ENCODE measurements at regions not wholly inside any gene's neighbourhood (a gene's known extent, or its start where the extent isn't known, plus 50 kb on each side); places are given as distances from the start of the nearest gene placed in this dataset.

GRCh38 chr7:153423210-153423590, 629.0 kb upstream of the DPP6 start:
- Mint-ChIP-seq H3K4me3 (no peak overlapping the region), H3K4me1 (no peaks in the 10 kb centered on the region), H3K27me3 (ENCODE audit: low read depth) (no peaks in the 10 kb centered on the region), H3K36me3 (ENCODE audit: low read depth) (peaks cover 8% of the 10 kb centered on the region), H3K9me3 (peaks cover 24% of the 10 kb centered on the region), H3K27ac (ENCODE audit: unreplicated experiment) (no peak overlapping the region)
- TF ChIP-seq CTCF (conservative IDR thresholded peaks at IDR 0.05) = no peak
- DNase-seq (ENCODE audit: low read depth, low spot score) = no peak

- Mint-ChIP-seq H3K27ac (ENCODE audit: unreplicated experiment) (no peak overlapping the region), H3K4me3 (no peak overlapping the region), H3K27me3 (ENCODE audit: low read depth) (no peaks in the 10 kb centered on the region), H3K9me3 (peaks cover 19% of the 10 kb centered on the region), H3K4me1 (no peaks in the 10 kb centered on the region), H3K36me3 (ENCODE audit: low read depth) (peaks cover 4% of the 10 kb centered on the region)
- no peak for TF ChIP-seq CTCF (conservative IDR thresholded peaks at IDR 0.05)
- DNase-seq (ENCODE audit: low read depth, low spot score) = no peak
These were observed 621.3 kb upstream of the DPP6 start for GRCh38 chr7:153430931-153431330.

- Mint-ChIP-seq H3K27me3 (ENCODE audit: low read depth) (no peaks in the 10 kb centered on the region), H3K4me1 (no peaks in the 10 kb centered on the region), H3K27ac (ENCODE audit: unreplicated experiment) (no peak overlapping the region), H3K9me3 (peaks cover 26% of the 10 kb centered on the region), H3K36me3 (ENCODE audit: low read depth) (peaks cover 8% of the 10 kb centered on the region), H3K4me3 (no peak overlapping the region)
- TF ChIP-seq CTCF (conservative IDR thresholded peaks at IDR 0.05) = no peak
- no peak for DNase-seq (ENCODE audit: low read depth, low spot score)
These were observed 620.1 kb upstream of the DPP6 start for GRCh38 chr7:153432063-153432462.

GRCh38 chr7:153433223-153433622, 619.0 kb upstream of the DPP6 start:
- H3K4me1 Mint-ChIP-seq = no peaks in the 10 kb centered on the region
- peaks cover 8% of the 10 kb centered on the region for H3K36me3 Mint-ChIP-seq (ENCODE audit: low read depth)
- no peaks in the 10 kb centered on the region for H3K27me3 Mint-ChIP-seq (ENCODE audit: low read depth)
- no peak overlapping the region for H3K4me3 Mint-ChIP-seq
- no peak overlapping the region for H3K27ac Mint-ChIP-seq (ENCODE audit: unreplicated experiment)
- no peak for TF ChIP-seq CTCF (conservative IDR thresholded peaks at IDR 0.05)
- no peak for DNase-seq (ENCODE audit: low read depth, low spot score)
- peaks cover 31% of the 10 kb centered on the region for H3K9me3 Mint-ChIP-seq

- H3K36me3 Mint-ChIP-seq (ENCODE audit: low read depth) = peaks cover 11% of the 10 kb centered on the region
- H3K4me3 Mint-ChIP-seq = no peak overlapping the region
- no peaks in the 10 kb centered on the region for H3K4me1 Mint-ChIP-seq
- DNase-seq (ENCODE audit: low read depth, low spot score) = no peak
- peaks cover 36% of the 10 kb centered on the region for H3K9me3 Mint-ChIP-seq
- H3K27me3 Mint-ChIP-seq (ENCODE audit: low read depth) = no peaks in the 10 kb centered on the region
- TF ChIP-seq CTCF (conservative IDR thresholded peaks at IDR 0.05) = no peak
- no peak overlapping the region for H3K27ac Mint-ChIP-seq (ENCODE audit: unreplicated experiment)
These were observed 611.5 kb upstream of the DPP6 start for GRCh38 chr7:153440715-153441114.
